ENCODE measurements at regions not wholly inside any gene's neighbourhood (a gene's known extent, or its start where the extent isn't known, plus 50 kb on each side); places are given as distances from the start of the nearest gene placed in this dataset.

DNA sequence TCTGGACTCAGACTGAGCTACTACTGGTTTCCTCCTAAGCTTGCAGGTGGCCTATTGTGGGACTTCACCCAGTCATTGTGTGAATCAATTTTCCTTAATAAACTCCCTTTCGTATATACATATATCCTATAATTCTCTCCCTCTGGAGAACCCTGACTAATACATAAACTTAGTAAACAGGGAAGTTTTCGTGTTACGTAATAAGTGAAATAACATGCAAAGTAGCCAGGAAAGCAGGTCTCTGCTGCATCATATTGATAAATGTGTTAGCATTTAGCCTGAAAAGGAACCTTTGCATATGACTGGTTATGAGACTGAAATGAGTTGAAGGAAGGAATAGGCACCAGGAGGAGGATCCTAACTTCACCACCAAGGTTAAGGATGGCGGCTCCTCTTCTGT is 527.2 kb upstream of the FAM98A start:
- no peak for TF ChIP-seq CTCF (IDR thresholded peaks at IDR 0.05; ENCODE audit: insufficient read depth, low read depth, low read length)
- TF ChIP-seq EZH2 (IDR thresholded peaks at IDR 0.05; ENCODE audit: insufficient read depth, low read length) = no peak
